HepG2 (cell line): ENCODE measurements at regions not wholly inside any gene's neighbourhood (a gene's known extent, or its start where the extent isn't known, plus 50 kb on each side); places are given as distances from the start of the nearest gene placed in this dataset.

Experiments
- SNAPC4 ChIP-seq: sonication (generic); formaldehyde crosslinking; IDR thresholded peaks from 2 replicates; pipeline ENCODE4 v1.4.0; 2020; ENCODE audit warnings: mild to moderate bottlenecking, missing genetic modification reagents
- ZNF225 ChIP-seq: sonication (generic); formaldehyde crosslinking; IDR thresholded peaks from 2 replicates; pipeline ENCODE4 v1.4.0; 2020; ENCODE audit warnings: mild to moderate bottlenecking, missing genetic modification reagents
- ZNF609 ChIP-seq: sonication (generic); formaldehyde crosslinking; IDR thresholded peaks from 2 replicates; pipeline ENCODE4 v1.4.0; 2020; ENCODE audit warnings: mild to moderate bottlenecking, missing genetic modification reagents, borderline replicate concordance

DNA sequence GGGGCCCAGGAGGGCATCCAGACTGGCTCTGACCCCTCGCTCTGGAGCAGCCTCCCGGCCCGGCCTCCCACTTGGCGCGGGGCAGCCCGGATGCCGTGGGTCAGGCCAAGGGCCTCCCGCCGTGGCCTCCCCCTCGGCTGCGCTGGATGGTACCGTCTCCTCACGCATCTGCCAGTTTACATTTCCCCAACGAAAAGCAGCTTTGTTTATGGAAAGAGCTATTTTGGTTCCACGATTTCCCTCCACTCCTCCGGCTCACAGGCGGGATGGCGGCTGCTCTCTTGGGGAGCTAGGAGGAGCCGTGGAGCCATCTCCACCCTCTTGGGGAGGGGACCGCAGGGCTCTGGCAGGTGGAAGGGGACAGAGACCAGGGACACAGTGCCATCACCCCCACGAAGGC, 93.2 kb upstream of the MYL10 start (continued):
- TF ChIP-seq ZNF609 (CRISPR knock-in tag) = no peak
- TF ChIP-seq ZNF225 = no peak
- no peak for TF ChIP-seq SNAPC4 (CRISPR knock-in tag)
- TF ChIP-seq, all 625 proteins: peak for 0
